ENCODE measurements at regions not wholly inside any gene's neighbourhood (a gene's known extent, or its start where the extent isn't known, plus 50 kb on each side); places are given as distances from the start of the nearest gene placed in this dataset.
A peak's percentile ranks its signal among the peaks of the same experiment; 100 is the strongest.

DNA sequence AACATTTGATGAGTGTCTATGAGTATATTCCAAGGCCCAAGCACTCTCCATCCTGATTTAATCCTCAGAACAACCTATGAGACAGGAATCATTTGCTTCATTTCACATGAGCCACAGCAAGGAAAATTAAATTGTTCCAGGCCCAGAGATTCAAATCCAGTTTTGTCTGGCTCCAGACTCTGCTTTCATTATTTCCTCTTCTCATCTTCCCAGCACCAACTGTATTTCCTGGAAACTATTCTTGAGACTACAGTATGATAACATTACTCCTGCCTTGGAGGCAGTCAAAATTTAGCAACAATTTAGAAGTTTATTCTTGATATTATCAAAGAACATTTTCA lies 194.5 kb downstream of the ZNF608 start:
- no peak for DNase-seq
- intact Hi-C loops (cut with DNase I; ENCODE audit: low total_unique reads) = no loop called here
- Histone ChIP-seq H3K9me3 (no peaks in the 10 kb centered on the region), H3K27ac (no peak overlapping the region), H3K4me3 (no peak overlapping the region), H3K27me3 (replicated peaks in 1 of 7) (no peaks in the 10 kb centered on the region), H3K4me1 (peaks cover 0 to 4% (median 0%) of the 10 kb centered on the region in 6 donors), H3K36me3 (no peaks in the 10 kb centered on the region)
- TF ChIP-seq, protein P1, sequence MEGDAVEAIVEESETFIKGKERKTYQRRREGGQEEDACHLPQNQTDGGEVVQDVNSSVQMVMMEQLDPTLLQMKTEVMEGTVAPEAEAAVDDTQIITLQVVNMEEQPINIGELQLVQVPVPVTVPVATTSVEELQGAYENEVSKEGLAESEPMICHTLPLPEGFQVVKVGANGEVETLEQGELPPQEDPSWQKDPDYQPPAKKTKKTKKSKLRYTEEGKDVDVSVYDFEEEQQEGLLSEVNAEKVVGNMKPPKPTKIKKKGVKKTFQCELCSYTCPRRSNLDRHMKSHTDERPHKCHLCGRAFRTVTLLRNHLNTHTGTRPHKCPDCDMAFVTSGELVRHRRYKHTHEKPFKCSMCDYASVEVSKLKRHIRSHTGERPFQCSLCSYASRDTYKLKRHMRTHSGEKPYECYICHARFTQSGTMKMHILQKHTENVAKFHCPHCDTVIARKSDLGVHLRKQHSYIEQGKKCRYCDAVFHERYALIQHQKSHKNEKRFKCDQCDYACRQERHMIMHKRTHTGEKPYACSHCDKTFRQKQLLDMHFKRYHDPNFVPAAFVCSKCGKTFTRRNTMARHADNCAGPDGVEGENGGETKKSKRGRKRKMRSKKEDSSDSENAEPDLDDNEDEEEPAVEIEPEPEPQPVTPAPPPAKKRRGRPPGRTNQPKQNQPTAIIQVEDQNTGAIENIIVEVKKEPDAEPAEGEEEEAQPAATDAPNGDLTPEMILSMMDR (IDR thresholded peaks at IDR 0.05 in 8 of 11, conservative IDR thresholded peaks at IDR 0.05 in 3 of 11) = no peak
- TF ChIP-seq POLR2A (IDR thresholded peaks at IDR 0.05) (no peak), POLR2AphosphoS5 (IDR thresholded peaks at IDR 0.05) (no peak)

DNA sequence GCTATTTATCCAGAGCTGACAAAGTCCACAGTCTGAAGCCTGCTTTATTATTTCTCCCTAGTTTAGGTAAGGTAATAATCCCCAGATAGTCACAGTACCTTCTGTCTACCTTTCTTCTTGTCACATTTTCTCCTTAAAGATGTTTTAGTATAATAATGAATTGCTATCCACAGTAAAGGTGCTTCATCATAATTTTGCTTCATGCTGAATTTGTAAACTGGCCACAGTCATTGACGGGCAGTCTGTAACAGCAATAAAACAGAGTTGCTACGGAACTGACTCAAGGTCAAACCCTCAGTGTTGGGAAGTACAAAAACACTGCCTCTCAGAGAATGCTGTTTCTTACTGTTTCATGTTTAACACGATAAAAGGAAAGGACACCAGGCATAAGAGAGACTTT lies 195.7 kb downstream of the ZNF608 start:
- H3K4me1 ChIP-seq = peaks cover 0 to 4% (median 0%) of the 10 kb centered on the region in 6 donors
- no peak for TF ChIP-seq POLR2AphosphoS5 (IDR thresholded peaks at IDR 0.05)
- TF ChIP-seq POLR2A (IDR thresholded peaks at IDR 0.05) = no peak
- TF ChIP-seq, protein P1 (IDR thresholded peaks at IDR 0.05 in 8 of 11, conservative IDR thresholded peaks at IDR 0.05 in 3 of 11) = no peak
- intact Hi-C loops (cut with DNase I; ENCODE audit: low total_unique reads) = no loop called here

DNA sequence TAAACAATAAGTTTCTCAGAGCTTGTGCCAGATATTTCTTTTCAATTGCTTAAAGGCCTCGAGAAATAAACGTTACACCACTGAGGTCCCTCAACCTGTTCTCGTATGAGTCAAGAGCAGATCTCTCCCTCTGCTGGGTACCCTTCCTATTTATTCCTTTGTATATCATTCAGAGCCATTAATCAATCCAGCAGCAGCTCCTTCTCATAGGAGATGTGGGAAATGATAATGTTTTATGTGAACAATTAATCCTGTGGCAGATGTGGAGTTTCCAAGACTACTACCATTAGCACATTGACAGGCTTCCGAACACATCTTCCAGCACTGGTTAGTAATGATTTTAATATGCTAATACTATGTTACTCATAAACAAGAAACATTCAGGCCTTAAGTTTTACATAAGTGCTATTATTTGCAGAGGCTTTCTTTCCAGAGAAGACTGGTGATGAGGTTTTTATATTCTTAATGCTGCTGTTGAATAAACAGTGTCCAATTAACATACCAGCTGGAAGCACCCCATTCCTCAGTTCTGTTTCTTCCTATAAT lies 196.5 kb downstream of the ZNF608 start:
- peaks cover 0 to 4% (median 0%) of the 10 kb centered on the region in 6 donors for H3K4me1 ChIP-seq
- no peaks in the 10 kb centered on the region for H3K36me3 ChIP-seq
- H3K4me3 ChIP-seq = no peak overlapping the region
- H3K27me3 ChIP-seq (replicated peaks in 1 of 7) = no peaks in the 10 kb centered on the region
- no peak for DNase-seq
- H3K27ac ChIP-seq = no peak overlapping the region
- no peaks in the 10 kb centered on the region for H3K9me3 ChIP-seq
- TF ChIP-seq POLR2AphosphoS5 (IDR thresholded peaks at IDR 0.05) (no peak), POLR2A (IDR thresholded peaks at IDR 0.05) (no peak)
- TF ChIP-seq, protein P1 (IDR thresholded peaks at IDR 0.05 in 8 of 11, conservative IDR thresholded peaks at IDR 0.05 in 3 of 11) = no peak
- intact Hi-C loops (cut with DNase I; ENCODE audit: low total_unique reads) = no loop called here
- WGBS, 5 donors = 90 to 98% (median 96%) methylated on average over 4 of the region's 4 CpGs

More for the DNA sequence above, 195.7 kb downstream of the ZNF608 start:
- H3K9me3 ChIP-seq = no peaks in the 10 kb centered on the region
- no peak for DNase-seq
- peak overlapping the region in 1 of 8 donors; percentile 9 for H3K27ac ChIP-seq
- H3K4me3 ChIP-seq = no peak overlapping the region
- H3K27me3 ChIP-seq (replicated peaks in 1 of 7) = no peaks in the 10 kb centered on the region
- 65 to 74% (median 71%) methylated on average over 3 of the region's 3 CpGs for WGBS, 5 donors
- no peaks in the 10 kb centered on the region for H3K36me3 ChIP-seq

DNA sequence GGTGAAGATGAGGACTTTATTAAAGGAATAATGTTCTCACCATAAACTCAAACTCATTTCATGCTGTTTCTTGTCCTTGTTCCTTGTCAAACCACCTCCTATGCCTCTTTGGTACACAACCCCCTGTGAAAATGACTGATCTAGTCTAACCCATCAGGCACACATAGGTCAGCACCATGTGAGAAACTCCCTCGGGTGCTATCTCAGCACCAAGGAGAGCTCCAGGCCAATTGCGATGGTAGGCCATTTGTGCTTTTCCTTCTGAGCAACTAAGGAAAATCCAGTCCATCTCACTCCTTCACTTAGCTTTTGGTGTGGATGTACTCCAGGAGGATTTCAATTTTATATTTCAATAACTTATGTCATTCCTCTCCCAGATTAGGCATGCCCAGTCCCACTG lies 199.8 kb downstream of the ZNF608 start:
- Histone ChIP-seq H3K27ac (no peak overlapping the region), H3K9me3 (no peaks in the 10 kb centered on the region), H3K4me3 (no peak overlapping the region), H3K4me1 (peaks cover 0 to 8% (median 0%) of the 10 kb centered on the region in 6 donors), H3K36me3 (no peaks in the 10 kb centered on the region), H3K27me3 (replicated peaks in 1 of 7) (no peaks in the 10 kb centered on the region)
- 38 to 64% (median 58%) methylated on average over 2 of the region's 2 CpGs for WGBS, 5 donors
- no peak for TF ChIP-seq POLR2A (IDR thresholded peaks at IDR 0.05)
- TF ChIP-seq, protein P1 (IDR thresholded peaks at IDR 0.05 in 8 of 11, conservative IDR thresholded peaks at IDR 0.05 in 3 of 11) = no peak
- TF ChIP-seq POLR2AphosphoS5 (IDR thresholded peaks at IDR 0.05) = no peak
- intact Hi-C loops (cut with DNase I; ENCODE audit: low total_unique reads) = no loop called here
- DNase-seq = no peak

All from spleen (tissue), 11 donors.